Nephron progenitor cell (in vitro differentiated cells): ENCODE measurements at regions not wholly inside any gene's neighbourhood (a gene's known extent, or its start where the extent isn't known, plus 50 kb on each side); places are given as distances from the start of the nearest gene placed in this dataset.

Source experiments
- DNase-seq: peaks from one replicate; pipeline ENCODE4 v3.0.0; 2021
- H3K27ac Mint-ChIP-seq: 2 replicates; pipeline ENCODE4 v1.8.0; 2021; ENCODE audit warnings: mild to moderate bottlenecking, moderate library complexity, mixed read lengths
- H3K27me3 Mint-ChIP-seq: 2 replicates; pipeline ENCODE4 v1.8.0; 2021; ENCODE audit warnings: mild to moderate bottlenecking, low read depth, mixed read lengths; ENCODE audit not compliant: poor library complexity
- H3K36me3 Mint-ChIP-seq: 2 replicates; pipeline ENCODE4 v1.8.0; 2021; ENCODE audit warnings: low read depth, mixed read lengths
- H3K4me1 Mint-ChIP-seq: 2 replicates; pipeline ENCODE4 v1.8.0; 2021; ENCODE audit warnings: mixed read lengths
- H3K4me3 Mint-ChIP-seq: 2 replicates; pipeline ENCODE4 v1.8.0; 2021; ENCODE audit warnings: mild to moderate bottlenecking, moderate library complexity, mixed read lengths
- H3K9me3 Mint-ChIP-seq: 2 replicates; pipeline ENCODE4 v1.8.0; 2021; ENCODE audit warnings: mild to moderate bottlenecking, moderate library complexity, mixed read lengths
- TF ChIP-seq, protein P1 (sequence below): fragments of 200-600 bp; sonication (generic); IDR thresholded peaks from 2 replicates; pipeline ENCODE4 v1.5.0; 2021; ENCODE audit warnings: antibody characterized with exemption

DNA sequence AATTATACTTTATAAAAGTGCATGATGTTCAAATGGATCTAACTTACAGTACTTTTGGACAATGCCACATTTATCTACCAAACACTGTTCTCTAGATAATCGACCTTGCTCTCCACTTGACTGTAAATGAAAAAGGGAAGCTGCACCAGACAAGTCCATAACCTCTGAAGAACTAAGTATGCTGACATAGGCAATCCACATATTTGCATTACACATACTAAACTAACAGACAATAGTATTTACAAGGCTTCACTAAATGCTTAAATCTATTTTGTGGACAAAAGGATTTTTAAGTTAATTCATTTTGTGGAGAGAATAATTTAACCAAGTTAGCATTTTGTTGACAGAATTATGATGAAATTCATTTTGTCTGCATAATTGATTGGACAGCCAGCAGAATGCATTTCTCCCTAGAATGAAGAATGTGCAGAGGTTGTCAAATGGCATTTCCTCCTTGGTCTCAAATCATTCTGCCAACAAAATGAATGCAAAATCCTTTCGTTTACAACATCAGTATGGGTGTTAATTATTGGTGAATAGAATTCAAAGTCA is 520.9 kb downstream of the CPS1 start:
- Mint-ChIP-seq H3K36me3 (no peaks in the 10 kb centered on the region), H3K27ac (no peak overlapping the region), H3K9me3 (no peaks in the 10 kb centered on the region), H3K4me1 (no peaks in the 10 kb centered on the region), H3K4me3 (no peak overlapping the region), H3K27me3 (peaks cover 6% of the 10 kb centered on the region)
- DNase-seq, result no peak
- TF ChIP-seq, protein P1, sequence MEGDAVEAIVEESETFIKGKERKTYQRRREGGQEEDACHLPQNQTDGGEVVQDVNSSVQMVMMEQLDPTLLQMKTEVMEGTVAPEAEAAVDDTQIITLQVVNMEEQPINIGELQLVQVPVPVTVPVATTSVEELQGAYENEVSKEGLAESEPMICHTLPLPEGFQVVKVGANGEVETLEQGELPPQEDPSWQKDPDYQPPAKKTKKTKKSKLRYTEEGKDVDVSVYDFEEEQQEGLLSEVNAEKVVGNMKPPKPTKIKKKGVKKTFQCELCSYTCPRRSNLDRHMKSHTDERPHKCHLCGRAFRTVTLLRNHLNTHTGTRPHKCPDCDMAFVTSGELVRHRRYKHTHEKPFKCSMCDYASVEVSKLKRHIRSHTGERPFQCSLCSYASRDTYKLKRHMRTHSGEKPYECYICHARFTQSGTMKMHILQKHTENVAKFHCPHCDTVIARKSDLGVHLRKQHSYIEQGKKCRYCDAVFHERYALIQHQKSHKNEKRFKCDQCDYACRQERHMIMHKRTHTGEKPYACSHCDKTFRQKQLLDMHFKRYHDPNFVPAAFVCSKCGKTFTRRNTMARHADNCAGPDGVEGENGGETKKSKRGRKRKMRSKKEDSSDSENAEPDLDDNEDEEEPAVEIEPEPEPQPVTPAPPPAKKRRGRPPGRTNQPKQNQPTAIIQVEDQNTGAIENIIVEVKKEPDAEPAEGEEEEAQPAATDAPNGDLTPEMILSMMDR, result no peak

DNA sequence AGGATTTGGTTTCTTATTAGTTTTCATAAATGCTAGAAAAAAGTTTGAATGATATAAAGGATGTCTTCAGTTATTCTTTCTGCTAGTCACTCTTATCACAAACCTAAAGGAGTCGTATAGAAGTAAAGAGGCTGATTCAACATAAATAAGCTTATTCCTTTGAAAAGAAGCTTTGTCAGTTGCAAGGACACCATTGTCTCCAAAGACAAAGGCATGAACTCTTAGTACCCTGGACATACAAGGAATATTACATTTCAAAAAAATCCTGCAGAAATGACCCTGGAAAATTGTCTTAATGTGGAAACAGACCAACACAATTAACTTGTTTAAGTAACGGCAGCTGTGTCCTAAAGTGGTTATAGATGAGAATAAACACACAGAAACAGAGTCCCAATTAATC is 528.0 kb downstream of the CPS1 start:
- H3K27me3 Mint-ChIP-seq, result peaks cover 11% of the 10 kb centered on the region
- no peak for DNase-seq
- no peak overlapping the region for H3K27ac Mint-ChIP-seq
- H3K4me3 Mint-ChIP-seq, result no peak overlapping the region
- H3K36me3 Mint-ChIP-seq, result no peaks in the 10 kb centered on the region
- TF ChIP-seq, protein P1, result no peak
- H3K9me3 Mint-ChIP-seq, result no peaks in the 10 kb centered on the region
- H3K4me1 Mint-ChIP-seq, result no peaks in the 10 kb centered on the region

DNA sequence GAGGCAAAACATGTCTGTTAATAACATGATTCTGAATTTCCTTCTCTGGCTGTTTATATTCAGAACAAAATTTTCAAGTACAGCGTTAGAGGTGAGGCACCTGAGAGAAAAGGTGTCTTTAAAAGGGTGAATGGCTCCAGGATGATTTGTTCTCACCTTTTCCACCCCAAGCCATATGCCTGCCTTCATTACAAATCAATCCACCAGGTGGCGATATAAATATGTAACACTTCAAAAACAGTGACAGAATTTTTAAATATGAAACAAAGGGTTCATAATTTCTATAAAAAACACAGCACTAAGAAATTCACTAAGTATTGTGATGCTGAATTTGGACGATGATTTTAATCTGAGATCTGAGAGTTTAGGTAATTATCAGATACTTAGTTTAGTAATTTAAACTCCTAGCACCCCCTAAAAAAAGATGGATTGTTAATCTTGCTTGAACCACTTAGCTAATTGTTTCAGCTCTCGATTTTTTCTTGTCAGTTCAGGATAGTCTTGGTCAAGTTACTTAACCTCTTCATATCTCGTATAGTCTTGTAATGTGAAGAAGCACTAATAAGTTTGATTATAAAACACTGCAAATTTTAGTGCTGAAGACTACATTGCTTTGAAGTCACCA is 528.8 kb downstream of the CPS1 start:
- Mint-ChIP-seq H3K36me3 (no peaks in the 10 kb centered on the region), H3K9me3 (no peaks in the 10 kb centered on the region), H3K4me1 (no peaks in the 10 kb centered on the region), H3K4me3 (no peak overlapping the region), H3K27me3 (peaks cover 11% of the 10 kb centered on the region), H3K27ac (no peak overlapping the region)
- DNase-seq, result no peak
- TF ChIP-seq, protein P1, result peak; percentile 64

DNA sequence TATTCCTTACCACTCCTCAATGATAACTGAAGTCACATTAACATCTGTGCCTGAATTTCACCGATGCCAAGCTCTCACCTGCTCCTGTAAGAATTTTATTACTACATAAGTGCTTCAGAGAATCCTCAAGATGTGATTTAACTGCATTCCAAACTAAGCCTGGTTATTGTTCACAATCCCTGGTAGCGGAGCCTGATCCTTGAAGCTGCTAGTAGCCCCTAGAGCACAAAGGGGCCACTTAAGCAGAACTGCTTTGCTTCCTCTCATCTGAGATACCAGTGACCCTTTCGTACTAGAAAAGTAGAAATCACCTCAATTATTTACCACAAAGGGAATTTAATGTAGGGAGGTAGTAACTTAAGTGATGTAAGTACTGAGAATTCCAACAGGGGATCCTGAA is 529.6 kb downstream of the CPS1 start:
- H3K36me3 Mint-ChIP-seq, result no peaks in the 10 kb centered on the region
- H3K27me3 Mint-ChIP-seq, result peaks cover 11% of the 10 kb centered on the region
- TF ChIP-seq, protein P1, result no peak
- H3K9me3 Mint-ChIP-seq, result no peaks in the 10 kb centered on the region
- H3K4me3 Mint-ChIP-seq, result no peak overlapping the region
- H3K27ac Mint-ChIP-seq, result no peak overlapping the region
- DNase-seq, result no peak
- no peaks in the 10 kb centered on the region for H3K4me1 Mint-ChIP-seq

DNA sequence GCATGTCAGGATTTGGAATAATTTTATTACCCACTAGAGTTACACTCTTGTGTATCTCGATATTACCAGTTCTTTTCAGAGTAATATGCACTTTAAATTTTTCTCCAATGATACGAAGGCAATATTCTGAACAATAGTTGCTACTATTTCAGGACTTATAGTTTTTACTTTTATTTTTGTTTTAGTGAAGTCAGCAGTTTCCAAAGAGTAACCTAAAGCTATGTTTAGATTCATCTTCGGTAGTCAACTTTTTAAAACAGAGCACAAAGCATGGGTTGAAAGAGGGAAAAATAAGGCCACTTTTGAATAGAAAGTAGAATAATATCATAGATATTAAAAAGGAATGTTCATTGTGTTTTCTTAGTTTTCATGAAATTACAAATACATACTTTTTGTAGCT is 532.7 kb downstream of the CPS1 start:
- TF ChIP-seq, protein P1, result no peak
- Mint-ChIP-seq H3K27ac (no peak overlapping the region), H3K9me3 (no peaks in the 10 kb centered on the region), H3K4me1 (no peaks in the 10 kb centered on the region), H3K4me3 (no peak overlapping the region), H3K36me3 (no peaks in the 10 kb centered on the region), H3K27me3 (peaks cover 4% of the 10 kb centered on the region)
- no peak for DNase-seq

DNA sequence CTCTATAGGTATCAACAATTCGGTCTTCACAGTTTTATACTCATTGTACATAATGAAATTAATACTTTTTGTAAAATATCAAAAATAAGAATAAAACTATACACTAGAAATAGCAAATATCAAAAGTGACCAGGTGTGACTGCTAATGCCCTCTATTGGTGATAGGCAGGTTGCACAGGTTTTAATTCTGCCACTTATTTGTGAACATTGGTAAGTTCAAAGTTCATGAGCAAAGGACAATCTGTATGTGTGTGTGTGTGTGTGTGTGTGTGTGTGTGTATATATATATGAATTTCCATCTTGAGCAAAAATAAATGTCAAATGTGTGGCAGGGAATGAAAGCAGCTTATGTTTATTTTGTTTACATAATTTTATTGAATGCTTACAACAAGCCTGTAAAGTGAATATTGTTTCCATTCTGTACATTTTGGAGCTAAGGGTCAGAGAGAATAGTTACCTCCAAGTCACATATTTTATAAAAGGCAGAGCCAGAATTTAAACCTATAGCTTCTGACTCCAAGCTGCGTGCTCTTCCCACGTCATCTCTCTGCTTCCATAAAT is 537.4 kb downstream of the CPS1 start:
- Mint-ChIP-seq H3K36me3 (no peaks in the 10 kb centered on the region), H3K27me3 (peaks cover 4% of the 10 kb centered on the region)

More for the DNA sequence above, 537.4 kb downstream of the CPS1 start:
- DNase-seq, result no peak
- TF ChIP-seq, protein P1, result peak; percentile 22
- Mint-ChIP-seq H3K9me3 (peaks cover 15% of the 10 kb centered on the region), H3K4me1 (no peaks in the 10 kb centered on the region), H3K27ac (no peak overlapping the region), H3K4me3 (no peak overlapping the region)
